Osteoblast (primary cell): ENCODE measurements at regions not wholly inside any gene's neighbourhood (a gene's known extent, or its start where the extent isn't known, plus 50 kb on each side); places are given as distances from the start of the nearest gene placed in this dataset.

Experiments
- DNase-seq: peaks from one replicate; pipeline ENCODE4 v3.0.0; 2011; ENCODE audit warnings: low spot score, mixed read lengths; ENCODE audit not compliant: insufficient read length; ENCODE audit errors: missing footprints
- H2AFZ ChIP-seq: 2 replicates; pipeline ENCODE4 v1.6.0; 2011; ENCODE audit warnings: mild to moderate bottlenecking, low read length
- H3K27ac ChIP-seq: 2 replicates; pipeline ENCODE4 v1.5.1; 2011; ENCODE audit warnings: mild to moderate bottlenecking, low read depth, low read length, moderate library complexity
- H3K27me3 ChIP-seq: 2 replicates; pipeline ENCODE4 v1.6.0; 2012; ENCODE audit warnings: mild to moderate bottlenecking, control low read depth, inconsistent platforms, low read length, moderate library complexity; ENCODE audit not compliant: insufficient read depth
- H3K36me3 ChIP-seq: 2 replicates; pipeline ENCODE4 v1.5.1; 2011; ENCODE audit warnings: mild to moderate bottlenecking, low read length, control low read depth, moderate library complexity; ENCODE audit not compliant: insufficient read depth
- H3K4me1 ChIP-seq: 2 replicates; pipeline ENCODE4 v1.5.1; 2011; ENCODE audit warnings: mild to moderate bottlenecking, low read length, control low read depth, moderate library complexity; ENCODE audit not compliant: insufficient read depth
- H3K4me2 ChIP-seq: 2 replicates; pipeline ENCODE4 v1.6.0; 2011; ENCODE audit warnings: mild to moderate bottlenecking, low read length; ENCODE audit not compliant: insufficient read depth
- H3K4me3 ChIP-seq: fragments of 200-600 bp; sonication (generic); 3 replicates; pipeline ENCODE4 v1.5.1; 2012; ENCODE audit warnings: mild to moderate bottlenecking, low read length, inconsistent platforms; ENCODE audit not compliant: insufficient read depth
- H3K79me2 ChIP-seq: 2 replicates; pipeline ENCODE4 v1.6.0; 2012; ENCODE audit warnings: mild to moderate bottlenecking, low read length, control low read depth, inconsistent platforms; ENCODE audit not compliant: insufficient read depth
- H3K9me3 ChIP-seq: 2 replicates; pipeline ENCODE4 v1.5.1; 2011; ENCODE audit warnings: low read depth, low read length, control low read depth
- H4K20me1 ChIP-seq: 2 replicates; pipeline ENCODE4 v1.6.0; 2012; ENCODE audit warnings: mild to moderate bottlenecking, low read length, control low read depth; ENCODE audit not compliant: insufficient read depth
- CTCF ChIP-seq: IDR thresholded peaks from 2 replicates; pipeline ENCODE4 v1.5.1; 2011; ENCODE audit warnings: mild to moderate bottlenecking, low read depth, low read length, moderate library complexity; ENCODE audit errors: extremely low read depth

GRCh38 chr4:144208074-144208473 lies 67.6 kb upstream of the GYPA start:
- DNase-seq: no peak
- Histone ChIP-seq H3K4me2 (no peak overlapping the region), H3K36me3 (no peaks in the 10 kb centered on the region), H3K27me3 (no peaks in the 10 kb centered on the region), H2AFZ (no peak overlapping the region), H3K4me3 (no peak overlapping the region), H3K79me2 (no peaks in the 10 kb centered on the region), H3K27ac (no peak overlapping the region), H3K9me3 (no peaks in the 10 kb centered on the region), H4K20me1 (no peaks in the 10 kb centered on the region), H3K4me1 (no peaks in the 10 kb centered on the region)
- TF ChIP-seq CTCF: no peak

DNA sequence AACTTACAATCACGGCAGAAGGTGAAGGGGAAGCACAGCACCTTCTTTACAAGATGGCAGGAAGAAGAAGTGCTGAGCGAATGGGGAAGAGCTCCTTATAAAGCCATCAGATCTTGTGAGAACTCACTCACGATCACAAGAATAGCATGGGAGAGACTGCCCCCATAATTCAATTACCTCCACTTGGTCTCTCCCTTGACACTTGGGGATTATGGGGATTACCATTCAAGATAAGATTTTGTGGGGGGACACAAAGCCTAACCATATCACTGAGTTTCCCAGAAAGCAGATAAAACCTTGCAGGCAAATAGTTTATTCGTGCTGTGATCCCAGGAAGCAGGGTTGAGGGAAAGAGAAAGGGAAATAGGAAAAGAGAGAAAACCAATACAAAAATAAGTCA lies 69.0 kb upstream of the GYPA start:
- no peaks in the 10 kb centered on the region for H3K36me3 ChIP-seq
- H3K27me3 ChIP-seq: no peaks in the 10 kb centered on the region
- no peaks in the 10 kb centered on the region for H4K20me1 ChIP-seq
- no peak for DNase-seq
- no peaks in the 10 kb centered on the region for H3K79me2 ChIP-seq
- no peaks in the 10 kb centered on the region for H3K9me3 ChIP-seq
- no peaks in the 10 kb centered on the region for H3K4me1 ChIP-seq
- H2AFZ ChIP-seq: no peak overlapping the region
- TF ChIP-seq CTCF: no peak
- H3K4me2 ChIP-seq: no peak overlapping the region
- no peak overlapping the region for H3K4me3 ChIP-seq
- H3K27ac ChIP-seq: no peak overlapping the region

DNA sequence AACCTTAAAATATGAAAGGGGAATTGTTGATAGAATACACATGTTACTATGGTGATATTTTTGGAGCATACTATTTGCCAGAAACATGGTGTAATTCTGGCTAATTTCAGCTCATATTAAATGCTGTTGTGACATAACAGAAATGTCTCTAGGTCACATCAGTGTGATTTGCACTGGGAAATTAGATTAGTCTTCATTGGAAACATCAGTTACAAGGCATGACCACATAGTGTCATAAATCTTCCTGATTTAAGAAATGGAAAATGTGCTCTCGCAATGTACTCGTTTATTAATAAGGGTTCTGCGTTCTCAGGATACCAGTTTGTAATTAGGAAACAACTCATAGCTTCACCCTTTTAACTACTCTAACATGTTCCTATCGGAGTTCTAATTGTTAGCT lies 72.9 kb upstream of the GYPA start:
- no peak for TF ChIP-seq CTCF
- Histone ChIP-seq H3K27me3 (no peaks in the 10 kb centered on the region), H3K9me3 (no peaks in the 10 kb centered on the region), H3K79me2 (no peaks in the 10 kb centered on the region), H3K27ac (no peak overlapping the region), H3K36me3 (no peaks in the 10 kb centered on the region), H2AFZ (no peak overlapping the region), H3K4me3 (no peak overlapping the region), H3K4me1 (no peaks in the 10 kb centered on the region), H3K4me2 (no peak overlapping the region), H4K20me1 (no peaks in the 10 kb centered on the region)
- no peak for DNase-seq

DNA sequence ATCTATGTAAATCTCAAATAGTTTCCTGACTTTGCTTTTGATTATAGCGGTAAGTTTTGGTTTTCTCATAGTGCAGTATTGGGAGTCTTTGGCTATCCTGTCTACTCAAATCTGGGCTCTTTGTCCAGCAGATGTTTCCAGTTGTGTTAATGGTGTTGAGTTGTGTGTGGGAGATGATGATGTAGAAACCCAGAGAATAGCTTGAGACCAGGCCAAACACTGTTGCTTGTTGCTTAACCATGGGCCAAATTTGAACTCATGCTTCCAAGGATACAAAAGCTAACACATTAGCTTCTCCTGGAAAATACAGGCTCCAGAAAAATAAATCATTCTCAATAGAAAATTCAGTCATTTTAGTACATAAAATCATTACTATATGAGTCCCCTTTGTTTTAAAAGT lies 82.6 kb upstream of the GYPA start:
- no peaks in the 10 kb centered on the region for H3K4me1 ChIP-seq
- DNase-seq: no peak
- no peaks in the 10 kb centered on the region for H4K20me1 ChIP-seq
- no peak overlapping the region for H3K27ac ChIP-seq
- H3K4me2 ChIP-seq: no peak overlapping the region
- H2AFZ ChIP-seq: no peak overlapping the region
- no peak overlapping the region for H3K4me3 ChIP-seq
- no peaks in the 10 kb centered on the region for H3K36me3 ChIP-seq
- no peaks in the 10 kb centered on the region for H3K79me2 ChIP-seq
- no peak for TF ChIP-seq CTCF
- H3K9me3 ChIP-seq: no peaks in the 10 kb centered on the region
- no peaks in the 10 kb centered on the region for H3K27me3 ChIP-seq
